ACC112 (cell line): ENCODE measurements at regions not wholly inside any gene's neighbourhood (a gene's known extent, or its start where the extent isn't known, plus 50 kb on each side); places are given as distances from the start of the nearest gene placed in this dataset.

Experiments
- H2AFZ ChIP-seq: fragments of 200-600 bp; sonication (generic); one replicate; pipeline ENCODE4 v1.6.0; 2017; ENCODE audit warnings: antibody characterized with exemption, low read length; ENCODE audit not compliant: unreplicated experiment
- H3K27ac ChIP-seq: fragments of 200-600 bp; sonication (generic); 2 replicates; pipeline ENCODE4 v1.5.1; 2014; ENCODE audit warnings: low read depth, mild to moderate bottlenecking, antibody characterized with exemption, low read length, moderate library complexity
- H3K27me3 ChIP-seq: fragments of 200-600 bp; sonication (generic); 2 replicates; pipeline ENCODE4 v1.6.1; 2014; ENCODE audit warnings: mild to moderate bottlenecking, antibody characterized with exemption, low read length, moderate library complexity, mixed read lengths; ENCODE audit not compliant: insufficient read depth
- H3K36me3 ChIP-seq: fragments of 200-600 bp; sonication (generic); 2 replicates; pipeline ENCODE4 v1.6.1; 2016; ENCODE audit warnings: mild to moderate bottlenecking, antibody characterized with exemption, low read length, moderate library complexity, mixed read lengths; ENCODE audit not compliant: insufficient read depth
- H3K4me1 ChIP-seq: fragments of 200-600 bp; sonication (generic); one replicate; pipeline ENCODE4 v1.6.1; 2016; ENCODE audit warnings: low read length, mixed read lengths; ENCODE audit not compliant: insufficient read depth, unreplicated experiment, control insufficient read depth
- H3K4me3 ChIP-seq: fragments of 200-600 bp; sonication (generic); 2 replicates; pipeline ENCODE4 v1.5.1; 2014; ENCODE audit warnings: mild to moderate bottlenecking, low read depth, low read length
- H3K79me2 ChIP-seq: fragments of 200-600 bp; sonication (generic); one replicate; pipeline ENCODE4 v1.6.0; 2016; ENCODE audit warnings: low read length; ENCODE audit not compliant: control insufficient read depth, unreplicated experiment, insufficient read depth

GRCh38 chr3:73697020-73697419 is 72.3 kb upstream of the PDZRN3 start:
- Histone ChIP-seq H2AFZ (no peak overlapping the region), H3K79me2 (no peaks in the 10 kb centered on the region), H3K27ac (no peak overlapping the region), H3K36me3 (no peaks in the 10 kb centered on the region), H3K4me1 (no peaks in the 10 kb centered on the region), H3K4me3 (no peak overlapping the region), H3K27me3 (no peaks in the 10 kb centered on the region)

- Histone ChIP-seq H3K36me3 (no peaks in the 10 kb centered on the region), H3K27ac (no peak overlapping the region), H3K4me3 (no peak overlapping the region), H2AFZ (no peak overlapping the region), H3K4me1 (no peaks in the 10 kb centered on the region), H3K27me3 (no peaks in the 10 kb centered on the region), H3K79me2 (no peaks in the 10 kb centered on the region)
Observed at GRCh38 chr3:73695841-73696240, 71.1 kb upstream of the PDZRN3 start.

GRCh38 chr3:73694983-73695757 is 70.4 kb upstream of the PDZRN3 start:
- Histone ChIP-seq H3K4me1 (no peaks in the 10 kb centered on the region), H3K27ac (no peak overlapping the region), H3K79me2 (no peaks in the 10 kb centered on the region), H3K4me3 (no peak overlapping the region), H2AFZ (no peak overlapping the region), H3K27me3 (no peaks in the 10 kb centered on the region), H3K36me3 (no peaks in the 10 kb centered on the region)

GRCh38 chr3:73687106-73688004 is 62.6 kb upstream of the PDZRN3 start:
- Histone ChIP-seq H2AFZ (no peak overlapping the region), H3K27me3 (no peaks in the 10 kb centered on the region), H3K27ac (no peak overlapping the region), H3K4me1 (no peaks in the 10 kb centered on the region), H3K4me3 (no peak overlapping the region), H3K79me2 (no peaks in the 10 kb centered on the region), H3K36me3 (no peaks in the 10 kb centered on the region)

- Histone ChIP-seq H3K4me3 (no peak overlapping the region), H3K27ac (no peak overlapping the region), H3K79me2 (no peaks in the 10 kb centered on the region), H3K36me3 (no peaks in the 10 kb centered on the region), H3K4me1 (peaks cover 10% of the 10 kb centered on the region), H3K27me3 (no peaks in the 10 kb centered on the region), H2AFZ (no peak overlapping the region)
Observed at GRCh38 chr3:73685061-73685460, 60.3 kb upstream of the PDZRN3 start.

- H3K36me3 ChIP-seq = no peaks in the 10 kb centered on the region
- no peak overlapping the region for H3K27ac ChIP-seq
- H3K79me2 ChIP-seq = no peaks in the 10 kb centered on the region
- H3K4me3 ChIP-seq = no peak overlapping the region
- H2AFZ ChIP-seq = no peak overlapping the region
- H3K27me3 ChIP-seq = no peaks in the 10 kb centered on the region
- H3K4me1 ChIP-seq = peaks cover 10% of the 10 kb centered on the region
Observed at GRCh38 chr3:73683706-73684105, 59.0 kb upstream of the PDZRN3 start.

- Histone ChIP-seq H3K36me3 (no peaks in the 10 kb centered on the region), H3K27me3 (no peaks in the 10 kb centered on the region), H3K79me2 (no peaks in the 10 kb centered on the region), H3K4me3 (peak overlapping the region; percentile 44; the same call in 1 of the 2 replicates), H2AFZ (peak overlapping the region; percentile 64), H3K27ac (peak overlapping the region; percentile 41; the same call in 1 of the 2 replicates), H3K4me1 (peaks cover 10% of the 10 kb centered on the region)
Observed at GRCh38 chr3:73681610-73682009, 56.9 kb upstream of the PDZRN3 start.

- Histone ChIP-seq H2AFZ (peak overlapping the region; percentile 64), H3K27ac (peak overlapping the region; percentile 41), H3K4me3 (peak overlapping the region; percentile 44; the same call in 1 of the 2 replicates), H3K4me1 (peaks cover 10% of the 10 kb centered on the region), H3K79me2 (no peaks in the 10 kb centered on the region), H3K36me3 (no peaks in the 10 kb centered on the region), H3K27me3 (no peaks in the 10 kb centered on the region)
Observed at GRCh38 chr3:73681198-73681597, 56.5 kb upstream of the PDZRN3 start.

- no peaks in the 10 kb centered on the region for H3K27me3 ChIP-seq
- peak overlapping the region; percentile 52 for H2AFZ ChIP-seq
- peak overlapping the region; percentile 41; the same call in 1 of the 2 replicates for H3K27ac ChIP-seq
- no peaks in the 10 kb centered on the region for H3K36me3 ChIP-seq
- no peak overlapping the region for H3K4me3 ChIP-seq
- peaks cover 10% of the 10 kb centered on the region for H3K4me1 ChIP-seq
- no peaks in the 10 kb centered on the region for H3K79me2 ChIP-seq
Observed at GRCh38 chr3:73680391-73681095, 55.8 kb upstream of the PDZRN3 start.

- no peak overlapping the region for H3K27ac ChIP-seq
- no peak overlapping the region for H3K4me3 ChIP-seq
- no peaks in the 10 kb centered on the region for H3K27me3 ChIP-seq
Observed at GRCh38 chr3:73677336-73678024, 52.7 kb upstream of the PDZRN3 start.

More at GRCh38 chr3:73677336-73678024, 52.7 kb upstream of the PDZRN3 start:
- Histone ChIP-seq H3K4me1 (peaks cover 10% of the 10 kb centered on the region), H3K36me3 (no peaks in the 10 kb centered on the region), H2AFZ (no peak overlapping the region), H3K79me2 (no peaks in the 10 kb centered on the region)
